Loucy (cell line): ENCODE measurements at regions not wholly inside any gene's neighbourhood (a gene's known extent, or its start where the extent isn't known, plus 50 kb on each side); places are given as distances from the start of the nearest gene placed in this dataset.

Experiments
- H2AFZ ChIP-seq: fragments of 200-600 bp; sonication (generic); 2 replicates; pipeline ENCODE4 v1.6.0; 2016; ENCODE audit warnings: antibody characterized with exemption, mild to moderate bottlenecking, low read length, moderate library complexity
- H3F3A ChIP-seq: fragments of 200-600 bp; 2 replicates; pipeline ENCODE4 v1.6.0; 2016; ENCODE audit warnings: antibody characterized with exemption, low read depth, mild to moderate bottlenecking
- H3K27me3 ChIP-seq: fragments of 200-600 bp; sonication (generic); 2 replicates; pipeline ENCODE4 v1.6.1; 2014; ENCODE audit warnings: low read length, mild to moderate bottlenecking; ENCODE audit not compliant: insufficient read depth, poor library complexity, severe bottlenecking
- H3K36me3 ChIP-seq: fragments of 200-600 bp; sonication (generic); 2 replicates; pipeline ENCODE4 v1.6.1; 2016; ENCODE audit warnings: low read length; ENCODE audit not compliant: insufficient read depth
- H3K4me1 ChIP-seq: fragments of 200-600 bp; sonication (generic); 2 replicates; pipeline ENCODE4 v1.5.1; 2014; ENCODE audit warnings: low read length, mild to moderate bottlenecking; ENCODE audit not compliant: insufficient read depth, poor library complexity, severe bottlenecking
- H3K4me2 ChIP-seq: fragments of 200-600 bp; sonication (generic); 2 replicates; pipeline ENCODE4 v1.6.0; 2014; ENCODE audit warnings: antibody characterized with exemption, low read length, low read depth, mild to moderate bottlenecking; ENCODE audit not compliant: poor library complexity, severe bottlenecking
- H3K4me3 ChIP-seq: fragments of 200-600 bp; sonication (generic); 2 replicates; pipeline ENCODE4 v1.5.1; 2014; ENCODE audit warnings: low read length, mild to moderate bottlenecking, mixed read lengths; ENCODE audit not compliant: poor library complexity, severe bottlenecking
- H3K79me2 ChIP-seq: fragments of 200-600 bp; sonication (generic); 2 replicates; pipeline ENCODE4 v1.6.1; 2014; ENCODE audit warnings: low read length; ENCODE audit not compliant: insufficient read depth
- H3K9ac ChIP-seq: fragments of 200-600 bp; sonication (generic); 2 replicates; pipeline ENCODE4 v1.6.0; 2014; ENCODE audit warnings: mild to moderate bottlenecking, low read depth, low read length, moderate library complexity; ENCODE audit not compliant: poor library complexity, severe bottlenecking
- H3K9me2 ChIP-seq: fragments of 200-600 bp; sonication (generic); replicated peaks from 2 replicates; pipeline ENCODE4 v1.6.1; 2016; ENCODE audit warnings: low read depth, low read length, mixed read lengths
- H3K9me3 ChIP-seq: fragments of 200-600 bp; sonication (generic); 2 replicates; pipeline ENCODE4 v1.6.1; 2014; ENCODE audit warnings: mild to moderate bottlenecking, antibody characterized with exemption, low read length, low read depth; ENCODE audit not compliant: insufficient read depth
- H4K20me1 ChIP-seq: fragments of 200-600 bp; sonication (generic); 2 replicates; pipeline ENCODE4 v1.6.0; 2014; ENCODE audit warnings: antibody characterized with exemption, low read length, mild to moderate bottlenecking; ENCODE audit not compliant: insufficient read depth, poor library complexity, severe bottlenecking
- CTCF ChIP-seq: fragments of 200-600 bp; sonication (generic); conservative IDR thresholded peaks from 2 replicates; pipeline ENCODE4 v1.5.1; 2014; ENCODE audit warnings: mild to moderate bottlenecking, antibody characterized with exemption, low read length
- EZH2phosphoT487 ChIP-seq: fragments of 200-600 bp; IDR thresholded peaks from 2 replicates; pipeline ENCODE4 v1.6.1; 2018; ENCODE audit warnings: antibody characterized with exemption, mild to moderate bottlenecking, moderate library complexity, borderline replicate concordance

DNA sequence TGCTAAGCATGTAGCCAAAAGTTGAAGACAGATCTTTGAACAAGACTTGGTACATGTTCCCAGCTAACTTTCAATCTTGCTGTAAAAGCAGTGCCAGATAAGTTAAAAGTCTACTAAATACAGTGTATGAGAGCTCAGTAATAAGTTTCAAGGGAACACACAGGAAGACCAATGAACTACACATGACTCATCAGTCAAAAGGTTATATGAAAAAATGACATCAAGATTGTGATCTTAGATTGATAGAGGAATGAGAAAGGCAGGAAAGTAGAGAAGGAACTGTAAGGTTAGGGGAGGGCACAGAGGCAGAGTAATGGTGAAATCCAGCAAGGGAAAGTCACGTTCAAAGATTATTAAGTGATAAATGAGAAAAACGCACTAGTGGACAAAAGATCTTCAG, 249.9 kb upstream of the FLRT2 start:
- no peaks in the 10 kb centered on the region for H3K36me3 ChIP-seq
- TF ChIP-seq CTCF: no peak
- no peak for TF ChIP-seq EZH2phosphoT487
- no peaks in the 10 kb centered on the region for H4K20me1 ChIP-seq
- H3K4me2 ChIP-seq: peak overlapping the region; percentile 39
- no peaks in the 10 kb centered on the region for H3K9me3 ChIP-seq
- H3K79me2 ChIP-seq: no peaks in the 10 kb centered on the region
- H3K9ac ChIP-seq: no peak overlapping the region
- H3K4me1 ChIP-seq: peaks cover 34% of the 10 kb centered on the region
- H3F3A ChIP-seq: no peaks in the 10 kb centered on the region
- no peaks in the 10 kb centered on the region for H3K27me3 ChIP-seq
- no peak overlapping the region for H3K4me3 ChIP-seq
- no peak overlapping the region for H2AFZ ChIP-seq
- no peaks in the 10 kb centered on the region for H3K9me2 ChIP-seq

GRCh38 chr14:85281921-85282320, 248.0 kb upstream of the FLRT2 start:
- H4K20me1 ChIP-seq: no peaks in the 10 kb centered on the region
- H3K27me3 ChIP-seq: no peaks in the 10 kb centered on the region
- H3F3A ChIP-seq: no peaks in the 10 kb centered on the region
- no peaks in the 10 kb centered on the region for H3K9me3 ChIP-seq
- peak overlapping the region; percentile 31 for H3K4me2 ChIP-seq
- no peaks in the 10 kb centered on the region for H3K9me2 ChIP-seq
- H3K79me2 ChIP-seq: no peaks in the 10 kb centered on the region
- H2AFZ ChIP-seq: peak overlapping the region; percentile 74
- peaks cover 34% of the 10 kb centered on the region for H3K4me1 ChIP-seq
- H3K4me3 ChIP-seq: no peak overlapping the region
- H3K9ac ChIP-seq: no peak overlapping the region
- no peaks in the 10 kb centered on the region for H3K36me3 ChIP-seq
- TF ChIP-seq CTCF (no peak), EZH2phosphoT487 (no peak)

DNA sequence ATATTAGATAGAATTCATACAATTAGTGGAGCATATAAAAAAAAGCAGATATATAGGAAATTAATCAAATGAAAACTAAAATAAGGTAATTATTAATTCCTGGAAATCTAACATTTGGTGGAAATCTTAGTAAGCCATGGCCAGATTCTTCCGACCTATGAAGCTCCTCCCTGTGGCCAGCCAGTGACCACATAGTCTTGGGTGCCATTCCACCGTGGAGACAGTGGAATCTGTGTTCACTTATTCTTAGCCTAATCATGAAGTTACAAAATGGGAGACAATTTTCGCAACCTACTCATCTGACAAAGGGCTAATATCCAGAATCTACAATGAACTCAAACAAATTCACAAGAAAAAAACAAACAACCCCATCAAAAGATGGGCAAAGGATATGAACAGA, 241.9 kb upstream of the FLRT2 start:
- Histone ChIP-seq H2AFZ (no peak overlapping the region), H3K4me2 (no peak overlapping the region), H3K4me1 (peaks cover 6% of the 10 kb centered on the region), H3K36me3 (no peaks in the 10 kb centered on the region), H3K9me3 (no peaks in the 10 kb centered on the region), H4K20me1 (no peaks in the 10 kb centered on the region), H3K27me3 (no peaks in the 10 kb centered on the region), H3K79me2 (no peaks in the 10 kb centered on the region), H3F3A (no peaks in the 10 kb centered on the region), H3K4me3 (no peak overlapping the region), H3K9me2 (no peaks in the 10 kb centered on the region), H3K9ac (no peak overlapping the region)
- TF ChIP-seq EZH2phosphoT487: no peak
- TF ChIP-seq CTCF: no peak
